ENCODE measurements at regions not wholly inside any gene's neighbourhood (a gene's known extent, or its start where the extent isn't known, plus 50 kb on each side); places are given as distances from the start of the nearest gene placed in this dataset.

DNA sequence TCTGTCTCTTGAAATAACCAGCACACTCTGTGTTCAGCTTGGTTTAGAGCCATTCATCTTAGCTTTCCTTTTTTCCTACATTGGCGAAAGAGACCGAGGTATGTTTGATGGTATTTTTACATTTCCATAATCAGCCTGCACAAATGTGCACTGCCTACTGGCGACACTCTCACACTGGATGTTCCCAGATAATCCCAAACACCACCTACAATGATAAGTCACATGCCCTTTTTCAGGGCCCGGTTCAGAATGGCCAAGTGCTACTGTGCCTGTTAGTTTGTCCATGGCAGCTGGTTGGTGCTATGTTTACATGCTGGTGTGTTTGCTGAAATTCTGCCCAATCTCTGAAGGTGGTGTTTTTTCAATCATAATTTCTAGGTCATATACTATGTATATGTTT lies 80.8 kb upstream of the NR3C2 start:
- TF ChIP-seq, protein P1, sequence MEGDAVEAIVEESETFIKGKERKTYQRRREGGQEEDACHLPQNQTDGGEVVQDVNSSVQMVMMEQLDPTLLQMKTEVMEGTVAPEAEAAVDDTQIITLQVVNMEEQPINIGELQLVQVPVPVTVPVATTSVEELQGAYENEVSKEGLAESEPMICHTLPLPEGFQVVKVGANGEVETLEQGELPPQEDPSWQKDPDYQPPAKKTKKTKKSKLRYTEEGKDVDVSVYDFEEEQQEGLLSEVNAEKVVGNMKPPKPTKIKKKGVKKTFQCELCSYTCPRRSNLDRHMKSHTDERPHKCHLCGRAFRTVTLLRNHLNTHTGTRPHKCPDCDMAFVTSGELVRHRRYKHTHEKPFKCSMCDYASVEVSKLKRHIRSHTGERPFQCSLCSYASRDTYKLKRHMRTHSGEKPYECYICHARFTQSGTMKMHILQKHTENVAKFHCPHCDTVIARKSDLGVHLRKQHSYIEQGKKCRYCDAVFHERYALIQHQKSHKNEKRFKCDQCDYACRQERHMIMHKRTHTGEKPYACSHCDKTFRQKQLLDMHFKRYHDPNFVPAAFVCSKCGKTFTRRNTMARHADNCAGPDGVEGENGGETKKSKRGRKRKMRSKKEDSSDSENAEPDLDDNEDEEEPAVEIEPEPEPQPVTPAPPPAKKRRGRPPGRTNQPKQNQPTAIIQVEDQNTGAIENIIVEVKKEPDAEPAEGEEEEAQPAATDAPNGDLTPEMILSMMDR (conservative IDR thresholded peaks at IDR 0.05; ENCODE audit: low read depth, low read length) = no peak
- TF ChIP-seq EZH2 (IDR thresholded peaks at IDR 0.05; ENCODE audit: low read length, unreplicated experiment) = no peak

All from PC-3 (cell line).